ENCODE measurements at regions not wholly inside any gene's neighbourhood (a gene's known extent, or its start where the extent isn't known, plus 50 kb on each side); places are given as distances from the start of the nearest gene placed in this dataset.

DNA sequence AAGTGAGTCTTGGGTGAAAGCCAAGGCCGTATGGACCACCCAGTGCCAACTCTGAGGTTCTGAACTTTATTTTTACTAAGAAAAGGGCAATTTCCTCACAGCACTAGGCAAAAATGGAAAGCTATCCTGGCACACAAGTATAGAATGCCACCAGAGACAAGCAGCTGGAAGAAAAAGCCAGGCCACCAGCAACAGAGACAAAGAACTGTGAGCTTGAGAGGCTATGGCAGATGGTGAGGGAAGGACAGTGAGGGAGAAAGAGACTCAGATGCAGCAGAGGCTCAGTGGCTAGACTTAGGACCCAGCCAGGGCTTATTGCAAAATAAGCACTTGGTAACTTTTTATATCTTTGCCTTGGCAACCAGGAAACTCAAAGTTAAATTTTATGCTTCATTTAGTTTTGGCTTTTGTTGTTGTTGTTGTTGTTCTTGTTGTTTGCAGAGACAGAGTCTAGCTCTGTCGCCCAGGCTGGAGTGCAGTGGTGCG lies 78.0 kb upstream of the BZW1 start:
- TF ChIP-seq, protein P1, sequence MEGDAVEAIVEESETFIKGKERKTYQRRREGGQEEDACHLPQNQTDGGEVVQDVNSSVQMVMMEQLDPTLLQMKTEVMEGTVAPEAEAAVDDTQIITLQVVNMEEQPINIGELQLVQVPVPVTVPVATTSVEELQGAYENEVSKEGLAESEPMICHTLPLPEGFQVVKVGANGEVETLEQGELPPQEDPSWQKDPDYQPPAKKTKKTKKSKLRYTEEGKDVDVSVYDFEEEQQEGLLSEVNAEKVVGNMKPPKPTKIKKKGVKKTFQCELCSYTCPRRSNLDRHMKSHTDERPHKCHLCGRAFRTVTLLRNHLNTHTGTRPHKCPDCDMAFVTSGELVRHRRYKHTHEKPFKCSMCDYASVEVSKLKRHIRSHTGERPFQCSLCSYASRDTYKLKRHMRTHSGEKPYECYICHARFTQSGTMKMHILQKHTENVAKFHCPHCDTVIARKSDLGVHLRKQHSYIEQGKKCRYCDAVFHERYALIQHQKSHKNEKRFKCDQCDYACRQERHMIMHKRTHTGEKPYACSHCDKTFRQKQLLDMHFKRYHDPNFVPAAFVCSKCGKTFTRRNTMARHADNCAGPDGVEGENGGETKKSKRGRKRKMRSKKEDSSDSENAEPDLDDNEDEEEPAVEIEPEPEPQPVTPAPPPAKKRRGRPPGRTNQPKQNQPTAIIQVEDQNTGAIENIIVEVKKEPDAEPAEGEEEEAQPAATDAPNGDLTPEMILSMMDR (IDR thresholded peaks at IDR 0.05), result no peak
- Mint-ChIP-seq H3K4me3 (ENCODE audit: unreplicated experiment) (no peak overlapping the region), H3K27ac (ENCODE audit: unreplicated experiment) (no peak overlapping the region), H3K4me1 (ENCODE audit: low read depth) (no peaks in the 10 kb centered on the region), H3K9me3 (ENCODE audit: low read depth) (no peaks in the 10 kb centered on the region), H3K36me3 (ENCODE audit: low read depth) (no peaks in the 10 kb centered on the region), H3K27me3 (ENCODE audit: low read depth) (no peaks in the 10 kb centered on the region)
- no peak for DNase-seq (ENCODE audit: low spot score)

DNA sequence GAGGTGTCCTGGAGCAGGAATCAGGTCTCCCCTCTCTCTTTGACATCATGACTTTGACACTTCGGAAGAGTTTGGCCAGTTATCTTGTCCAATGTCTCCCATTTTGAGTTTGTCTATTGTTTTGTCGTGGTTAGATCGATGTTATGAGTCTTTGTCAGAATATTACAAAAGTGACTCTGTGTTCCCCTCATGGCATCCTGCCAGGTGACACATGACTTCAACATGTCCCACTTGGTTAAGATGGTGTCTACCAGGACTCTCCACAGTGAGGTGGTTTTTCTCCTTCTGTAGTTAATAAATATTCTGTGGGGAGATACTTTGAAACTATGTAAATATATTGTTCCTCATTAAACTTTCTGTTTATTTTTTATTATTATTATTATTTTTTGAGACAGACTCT lies 76.6 kb upstream of the BZW1 start:
- Mint-ChIP-seq H3K36me3 (ENCODE audit: low read depth) (no peaks in the 10 kb centered on the region), H3K27me3 (ENCODE audit: low read depth) (no peaks in the 10 kb centered on the region), H3K4me1 (ENCODE audit: low read depth) (no peaks in the 10 kb centered on the region), H3K27ac (ENCODE audit: unreplicated experiment) (no peak overlapping the region), H3K9me3 (ENCODE audit: low read depth) (no peaks in the 10 kb centered on the region), H3K4me3 (ENCODE audit: unreplicated experiment) (no peak overlapping the region)
- TF ChIP-seq, protein P1 (IDR thresholded peaks at IDR 0.05), result no peak
- no peak for DNase-seq (ENCODE audit: low spot score)

DNA sequence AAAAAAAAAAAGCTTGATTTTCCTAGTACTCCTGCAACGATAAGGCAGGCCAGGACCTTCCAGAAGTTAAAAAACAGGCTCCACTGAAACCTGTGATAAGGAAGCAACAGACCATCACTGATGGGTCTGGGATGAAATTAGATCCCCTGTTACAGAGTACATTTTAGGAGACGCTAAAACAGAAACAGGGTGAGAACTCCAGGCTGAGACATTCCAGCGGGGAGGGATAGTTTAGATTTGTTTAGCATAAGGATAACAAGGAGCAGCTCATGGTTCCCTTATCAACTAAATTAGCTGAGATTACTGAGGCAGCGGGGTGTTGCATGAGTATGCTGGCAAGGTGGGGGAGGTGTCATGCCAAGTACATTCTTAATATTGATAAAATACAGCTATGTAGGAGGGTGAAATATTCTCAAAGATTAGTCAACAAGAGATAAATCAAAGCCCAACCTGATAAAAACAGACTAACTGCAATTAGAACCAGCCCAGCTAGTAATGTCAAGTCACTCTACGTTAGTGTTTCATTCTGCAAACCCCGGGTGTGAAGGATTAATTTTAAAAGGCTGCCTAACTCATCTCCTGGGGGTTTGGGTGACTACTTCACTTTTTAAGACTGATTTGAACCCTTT lies 75.0 kb upstream of the BZW1 start:
- Mint-ChIP-seq H3K27ac (ENCODE audit: unreplicated experiment) (no peak overlapping the region), H3K4me1 (ENCODE audit: low read depth) (peaks cover 7% of the 10 kb centered on the region), H3K9me3 (ENCODE audit: low read depth) (no peaks in the 10 kb centered on the region), H3K4me3 (ENCODE audit: unreplicated experiment) (no peak overlapping the region), H3K36me3 (ENCODE audit: low read depth) (no peaks in the 10 kb centered on the region), H3K27me3 (ENCODE audit: low read depth) (no peaks in the 10 kb centered on the region)
- TF ChIP-seq, protein P1 (IDR thresholded peaks at IDR 0.05), result no peak
- no peak for DNase-seq (ENCODE audit: low spot score)

- H3K36me3 Mint-ChIP-seq (ENCODE audit: low read depth), result no peaks in the 10 kb centered on the region
- DNase-seq (ENCODE audit: low spot score), result no peak
- no peak overlapping the region for H3K4me3 Mint-ChIP-seq (ENCODE audit: unreplicated experiment)
- peaks cover 16% of the 10 kb centered on the region for H3K4me1 Mint-ChIP-seq (ENCODE audit: low read depth)
- no peaks in the 10 kb centered on the region for H3K27me3 Mint-ChIP-seq (ENCODE audit: low read depth)
- TF ChIP-seq, protein P1 (IDR thresholded peaks at IDR 0.05), result no peak
- H3K27ac Mint-ChIP-seq (ENCODE audit: unreplicated experiment), result no peak overlapping the region
- H3K9me3 Mint-ChIP-seq (ENCODE audit: low read depth), result no peaks in the 10 kb centered on the region
These were observed 74.1 kb upstream of the BZW1 start for GRCh38 chr2:200737585-200737984.

- no peak overlapping the region for H3K27ac Mint-ChIP-seq (ENCODE audit: unreplicated experiment)
- TF ChIP-seq, protein P1 (IDR thresholded peaks at IDR 0.05), result no peak
- DNase-seq (ENCODE audit: low spot score), result no peak
- no peaks in the 10 kb centered on the region for H3K9me3 Mint-ChIP-seq (ENCODE audit: low read depth)
- H3K4me1 Mint-ChIP-seq (ENCODE audit: low read depth), result peaks cover 21% of the 10 kb centered on the region
- no peaks in the 10 kb centered on the region for H3K27me3 Mint-ChIP-seq (ENCODE audit: low read depth)
- no peaks in the 10 kb centered on the region for H3K36me3 Mint-ChIP-seq (ENCODE audit: low read depth)
- H3K4me3 Mint-ChIP-seq (ENCODE audit: unreplicated experiment), result no peak overlapping the region
These were observed 73.1 kb upstream of the BZW1 start for GRCh38 chr2:200738590-200738989.

Data from chondrocyte (in vitro differentiated cells).